BLaER1 treated with 17β-estradiol and CSF1 and Interleukin-3, amounts not matched to agents 10 nM and 100 nM (cell line): ENCODE measurements at regions not wholly inside any gene's neighbourhood (a gene's known extent, or its start where the extent isn't known, plus 50 kb on each side); places are given as distances from the start of the nearest gene placed in this dataset.

Source experiments
- H3K27ac ChIP-seq, 11 experiments: shearing (Covaris generic); formaldehyde crosslinking; 2 replicates each; pipeline ENCODE4 v1.8.1; 2022
- H3K27me3 ChIP-seq, 11 experiments: shearing (Covaris generic); formaldehyde crosslinking; 2 replicates each; pipeline ENCODE4 v1.8.1; 2022
- H3K36me3 ChIP-seq, 11 experiments: shearing (Covaris generic); formaldehyde crosslinking; 2 replicates each; pipeline ENCODE4 v1.8.1; 2022
- H3K4me1 ChIP-seq, 10 experiments: shearing (Covaris generic); formaldehyde crosslinking; 2 replicates each; pipeline ENCODE4 v1.8.1; 2022
- H3K4me2 ChIP-seq, 11 experiments: shearing (Covaris generic); formaldehyde crosslinking; 2 replicates each; pipeline ENCODE4 v1.8.1; 2022
- H3K4me3 ChIP-seq, 10 experiments: shearing (Covaris generic); formaldehyde crosslinking; 2 replicates each; pipeline ENCODE4 v1.8.1; 2022
- H3K9ac ChIP-seq, 11 experiments: shearing (Covaris generic); formaldehyde crosslinking; 2 replicates each; pipeline ENCODE4 v1.8.1; 2022
- H3K9me3 ChIP-seq, 11 experiments: shearing (Covaris generic); formaldehyde crosslinking; replicated peaks in 1 of 11; 2 replicates each; pipeline ENCODE4 v1.8.1; 2022
- H4K20me1 ChIP-seq, 11 experiments: shearing (Covaris generic); formaldehyde crosslinking; 2 replicates each; pipeline ENCODE4 v1.8.1; 2022
- Cebpa-rat ChIP-seq, 11 experiments: shearing (Covaris generic); IDR thresholded peaks; 2 replicates each; pipeline ENCODE4 v1.8.1; 2022

- no peak for TF ChIP-seq Cebpa-rat (IDR thresholded peaks at IDR 0.05)
- H3K4me2 ChIP-seq, result no peak overlapping the region
- no peaks in the 10 kb centered on the region for H3K4me1 ChIP-seq
- no peak overlapping the region for H3K4me3 ChIP-seq
- H4K20me1 ChIP-seq, result no peaks in the 10 kb centered on the region
- H3K27me3 ChIP-seq, result no peaks in the 10 kb centered on the region
- no peak overlapping the region for H3K27ac ChIP-seq
- H3K9ac ChIP-seq, result no peak overlapping the region
- H3K9me3 ChIP-seq, result no peaks in the 10 kb centered on the region
- no peaks in the 10 kb centered on the region for H3K36me3 ChIP-seq
Measured at GRCh38 chr7:38002689-38003088, 82.2 kb downstream of the EPDR1 start.

- no peak for TF ChIP-seq Cebpa-rat (IDR thresholded peaks at IDR 0.05)
- Histone ChIP-seq H3K36me3 (no peaks in the 10 kb centered on the region), H3K4me1 (no peaks in the 10 kb centered on the region), H4K20me1 (no peaks in the 10 kb centered on the region), H3K4me2 (no peak overlapping the region), H3K9ac (no peak overlapping the region), H3K4me3 (no peak overlapping the region), H3K27ac (no peak overlapping the region), H3K27me3 (no peaks in the 10 kb centered on the region), H3K9me3 (peaks cover 10 to 16% (median 15%) of the 10 kb centered on the region in 11 experiments; a peak in 21 of 22 replicates)
Measured at GRCh38 chr7:38006559-38006958, 86.1 kb downstream of the EPDR1 start.

GRCh38 chr7:38007096-38007495 is 86.7 kb downstream of the EPDR1 start:
- no peak overlapping the region for H3K9ac ChIP-seq
- no peak overlapping the region for H3K27ac ChIP-seq
- no peaks in the 10 kb centered on the region for H3K36me3 ChIP-seq
- H4K20me1 ChIP-seq, result no peaks in the 10 kb centered on the region
- H3K4me3 ChIP-seq, result no peak overlapping the region
- no peaks in the 10 kb centered on the region for H3K4me1 ChIP-seq
- no peak overlapping the region for H3K4me2 ChIP-seq
- no peak for TF ChIP-seq Cebpa-rat (IDR thresholded peaks at IDR 0.05)
- H3K9me3 ChIP-seq, result peaks cover 10 to 16% (median 15%) of the 10 kb centered on the region in 11 experiments; a peak in 21 of 22 replicates
- no peaks in the 10 kb centered on the region for H3K27me3 ChIP-seq

GRCh38 chr7:38013246-38013645 is 92.8 kb downstream of the EPDR1 start:
- no peak overlapping the region for H3K27ac ChIP-seq
- no peak overlapping the region for H3K9ac ChIP-seq

GRCh38 chr7:38016567-38016966 is 96.1 kb downstream of the EPDR1 start:
- no peak overlapping the region for H3K4me2 ChIP-seq
- no peak overlapping the region for H3K27ac ChIP-seq
- H4K20me1 ChIP-seq, result no peaks in the 10 kb centered on the region
- H3K9me3 ChIP-seq, result no peaks in the 10 kb centered on the region
- H3K27me3 ChIP-seq, result no peaks in the 10 kb centered on the region
- no peak for TF ChIP-seq Cebpa-rat (IDR thresholded peaks at IDR 0.05)
- H3K4me1 ChIP-seq, result peaks cover 8 to 19% (median 11%) of the 10 kb centered on the region in 10 experiments; a peak in 18 of 20 replicates
- H3K36me3 ChIP-seq, result no peaks in the 10 kb centered on the region
- H3K9ac ChIP-seq, result no peak overlapping the region
- no peak overlapping the region for H3K4me3 ChIP-seq

More at GRCh38 chr7:38013246-38013645, 92.8 kb downstream of the EPDR1 start:
- no peaks in the 10 kb centered on the region for H3K4me1 ChIP-seq
- H3K4me2 ChIP-seq, result no peak overlapping the region
- no peaks in the 10 kb centered on the region for H3K36me3 ChIP-seq
- H3K9me3 ChIP-seq, result peaks cover 10 to 16% (median 15%) of the 10 kb centered on the region in 11 experiments; a peak in 21 of 22 replicates
- H4K20me1 ChIP-seq, result no peaks in the 10 kb centered on the region
- no peak overlapping the region for H3K4me3 ChIP-seq
- H3K27me3 ChIP-seq, result no peaks in the 10 kb centered on the region
- no peak for TF ChIP-seq Cebpa-rat (IDR thresholded peaks at IDR 0.05)

- Histone ChIP-seq H3K9me3 (no peaks in the 10 kb centered on the region), H3K9ac (no peak overlapping the region), H4K20me1 (no peaks in the 10 kb centered on the region), H3K36me3 (no peaks in the 10 kb centered on the region), H3K27ac (no peak overlapping the region), H3K4me2 (no peak overlapping the region), H3K4me3 (no peak overlapping the region), H3K4me1 (peaks cover 8 to 19% (median 11%) of the 10 kb centered on the region in 10 experiments; a peak in 18 of 20 replicates), H3K27me3 (no peaks in the 10 kb centered on the region)
- TF ChIP-seq Cebpa-rat (IDR thresholded peaks at IDR 0.05), result no peak
Measured at GRCh38 chr7:38017320-38017719, 96.9 kb downstream of the EPDR1 start.

GRCh38 chr7:38020121-38020785 is 99.8 kb downstream of the EPDR1 start:
- no peak overlapping the region for H3K9ac ChIP-seq
- no peaks in the 10 kb centered on the region for H3K9me3 ChIP-seq
- no peaks in the 10 kb centered on the region for H3K36me3 ChIP-seq
- H3K27ac ChIP-seq, result 0 out of 22 replicates have a peak overlapping the region, but pooled peaks of 1 of the 11 experiments have one; percentile 14
- H3K4me3 ChIP-seq, result no peak overlapping the region
- no peaks in the 10 kb centered on the region for H4K20me1 ChIP-seq
- H3K4me1 ChIP-seq, result peaks cover 11 to 19% (median 15%) of the 10 kb centered on the region in 10 experiments
- H3K27me3 ChIP-seq, result no peaks in the 10 kb centered on the region
- TF ChIP-seq Cebpa-rat (IDR thresholded peaks at IDR 0.05), result no peak
- peak overlapping the region; percentile 12 to 56 (median 44); a peak in 20 of 22 replicates for H3K4me2 ChIP-seq

GRCh38 chr7:38021892-38022291 is 101.5 kb downstream of the EPDR1 start:
- Histone ChIP-seq H3K4me2 (no peak overlapping the region), H3K27me3 (no peaks in the 10 kb centered on the region), H3K9me3 (no peaks in the 10 kb centered on the region), H3K9ac (no peak overlapping the region), H3K4me1 (peaks cover 11 to 19% (median 15%) of the 10 kb centered on the region in 10 experiments), H3K4me3 (no peak overlapping the region), H3K27ac (no peak overlapping the region), H4K20me1 (no peaks in the 10 kb centered on the region), H3K36me3 (no peaks in the 10 kb centered on the region)
- no peak for TF ChIP-seq Cebpa-rat (IDR thresholded peaks at IDR 0.05)

- Histone ChIP-seq H3K9me3 (no peaks in the 10 kb centered on the region; a peak in 1 of 22 replicates), H3K27ac (no peak overlapping the region), H3K4me1 (peaks cover 0 to 10% (median 5%) of the 10 kb centered on the region in 10 experiments; a peak in 14 of 20 replicates), H3K9ac (no peak overlapping the region), H3K36me3 (no peaks in the 10 kb centered on the region), H4K20me1 (no peaks in the 10 kb centered on the region), H3K4me2 (no peak overlapping the region), H3K27me3 (no peaks in the 10 kb centered on the region), H3K4me3 (no peak overlapping the region)
- no peak for TF ChIP-seq Cebpa-rat (IDR thresholded peaks at IDR 0.05)
Measured at GRCh38 chr7:38025815-38026214, 105.4 kb downstream of the EPDR1 start.

GRCh38 chr7:38027884-38028455 is 107.5 kb downstream of the EPDR1 start:
- Histone ChIP-seq H3K36me3 (no peaks in the 10 kb centered on the region), H3K9ac (no peak overlapping the region), H3K27ac (no peak overlapping the region), H3K9me3 (no peaks in the 10 kb centered on the region; a peak in 1 of 22 replicates), H3K4me3 (no peak overlapping the region), H3K27me3 (no peaks in the 10 kb centered on the region), H3K4me2 (no peak overlapping the region), H3K4me1 (peaks cover 0 to 8% (median 0%) of the 10 kb centered on the region in 10 experiments; a peak in 6 of 20 replicates), H4K20me1 (no peaks in the 10 kb centered on the region)
- no peak for TF ChIP-seq Cebpa-rat (IDR thresholded peaks at IDR 0.05)
